GM13977 (cell line): ENCODE measurements at regions not wholly inside any gene's neighbourhood (a gene's known extent, or its start where the extent isn't known, plus 50 kb on each side); places are given as distances from the start of the nearest gene placed in this dataset.

ENCODE experiments used
- DNase-seq: peaks from one replicate; pipeline ENCODE4 v3.0.0; 2012; ENCODE audit warnings: low spot score
- in situ Hi-C: fragments of 300-500 bp; cut with MboI; formaldehyde crosslinking; loops from one replicate; pipeline ENCODE4 v1.12.0; 2022; ENCODE audit warnings: low sequenced_read_pairs, low pct_unique_long_range_greater_than_20kb, mixed read lengths, inconsistent platforms; ENCODE audit not compliant: unreplicated experiment
- TF ChIP-seq, protein P1 (sequence below): IDR thresholded peaks from 2 replicates; pipeline ENCODE4 v1.5.1; 2012; ENCODE audit warnings: mild to moderate bottlenecking, control low read depth; ENCODE audit not compliant: insufficient read depth; ENCODE audit errors: extremely low read depth, missing control alignments

GRCh38 chr1:38402230-38402815 is 355.7 kb upstream of the POU3F1 start:
- in situ Hi-C loops, result no loop called here
- no peak for DNase-seq
- TF ChIP-seq, protein P1, sequence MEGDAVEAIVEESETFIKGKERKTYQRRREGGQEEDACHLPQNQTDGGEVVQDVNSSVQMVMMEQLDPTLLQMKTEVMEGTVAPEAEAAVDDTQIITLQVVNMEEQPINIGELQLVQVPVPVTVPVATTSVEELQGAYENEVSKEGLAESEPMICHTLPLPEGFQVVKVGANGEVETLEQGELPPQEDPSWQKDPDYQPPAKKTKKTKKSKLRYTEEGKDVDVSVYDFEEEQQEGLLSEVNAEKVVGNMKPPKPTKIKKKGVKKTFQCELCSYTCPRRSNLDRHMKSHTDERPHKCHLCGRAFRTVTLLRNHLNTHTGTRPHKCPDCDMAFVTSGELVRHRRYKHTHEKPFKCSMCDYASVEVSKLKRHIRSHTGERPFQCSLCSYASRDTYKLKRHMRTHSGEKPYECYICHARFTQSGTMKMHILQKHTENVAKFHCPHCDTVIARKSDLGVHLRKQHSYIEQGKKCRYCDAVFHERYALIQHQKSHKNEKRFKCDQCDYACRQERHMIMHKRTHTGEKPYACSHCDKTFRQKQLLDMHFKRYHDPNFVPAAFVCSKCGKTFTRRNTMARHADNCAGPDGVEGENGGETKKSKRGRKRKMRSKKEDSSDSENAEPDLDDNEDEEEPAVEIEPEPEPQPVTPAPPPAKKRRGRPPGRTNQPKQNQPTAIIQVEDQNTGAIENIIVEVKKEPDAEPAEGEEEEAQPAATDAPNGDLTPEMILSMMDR, result no peak

GRCh38 chr1:38396606-38397005 is 350.0 kb upstream of the POU3F1 start:
- in situ Hi-C loops, result no loop called here
- DNase-seq, result no peak
- TF ChIP-seq, protein P1, result no peak

GRCh38 chr1:38394303-38394702 is 347.7 kb upstream of the POU3F1 start:
- in situ Hi-C loops, result no loop called here
- TF ChIP-seq, protein P1, result no peak
- DNase-seq, result no peak

DNA sequence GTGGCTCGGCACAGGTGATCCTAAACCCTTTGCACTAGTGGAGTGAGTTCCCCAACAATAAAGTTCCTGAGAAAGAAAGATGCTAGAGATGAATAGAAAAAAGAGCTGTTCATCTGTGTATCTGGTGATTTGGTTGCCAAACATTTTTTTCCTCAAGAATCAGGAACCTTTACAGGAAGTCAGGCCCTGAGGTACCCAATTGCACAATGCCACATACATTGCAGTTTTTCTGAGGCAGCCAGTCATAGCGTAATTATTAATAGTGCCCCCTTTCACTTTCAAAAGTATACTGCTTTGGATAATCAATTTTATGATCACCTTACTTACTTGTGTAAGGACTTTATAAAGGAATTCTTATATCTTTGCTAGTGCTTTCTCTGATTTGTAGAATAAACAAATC is 346.3 kb upstream of the POU3F1 start:
- no peak for DNase-seq
- in situ Hi-C loops, result no loop called here
- TF ChIP-seq, protein P1, result no peak

- DNase-seq, result no peak
- in situ Hi-C loops, result no loop called here
- TF ChIP-seq, protein P1, result no peak
Measured at GRCh38 chr1:38381256-38381655, 334.7 kb upstream of the POU3F1 start.

- DNase-seq, result no peak
- TF ChIP-seq, protein P1, result no peak
- in situ Hi-C loops, result no loop called here
Measured at GRCh38 chr1:38376577-38376976, 330.0 kb upstream of the POU3F1 start.
